CD4-positive, CD25-positive, alpha-beta regulatory T cell (primary cell): ENCODE measurements at regions not wholly inside any gene's neighbourhood (a gene's known extent, or its start where the extent isn't known, plus 50 kb on each side); places are given as distances from the start of the nearest gene placed in this dataset.
A peak's percentile ranks its signal among the peaks of the same experiment; 100 is the strongest.

Experiments
- ATAC-seq, 2 donors: fragments of 150-1000 bp; cut with Tn5 transposase; one replicate each; pipeline ENCODE4 v1.10.0; 2021; ENCODE audit warnings: low read depth in 2 of 2, moderate number of reproducible peaks in 2 of 2, moderate library complexity in 1 of 2
- DNase-seq, 3 donors: peaks; one replicate each; pipeline versions ENCODE4 v3.0.0 to v3.0.0-alpha.2; 2012 to 2022; ENCODE audit warnings: mixed read lengths in 1 of 3
- H3K27ac ChIP-seq: one replicate; pipeline ENCODE4 v1.7.0; 2013; ENCODE audit warnings: mild to moderate bottlenecking, low read length; ENCODE audit not compliant: insufficient read depth, poor library complexity, severe bottlenecking
- H3K27me3 ChIP-seq: one replicate; pipeline ENCODE4 v1.7.0; 2013; ENCODE audit warnings: low read length; ENCODE audit not compliant: control insufficient read depth, insufficient read depth
- H3K36me3 ChIP-seq: one replicate; pipeline ENCODE4 v1.7.0; 2013; ENCODE audit warnings: mild to moderate bottlenecking, low read length, moderate library complexity; ENCODE audit not compliant: control insufficient read depth, insufficient read depth
- H3K4me1 ChIP-seq: 2 replicates; pipeline ENCODE4 v1.7.0; 2013; ENCODE audit warnings: mild to moderate bottlenecking, low read length; ENCODE audit not compliant: insufficient read depth, control insufficient read depth, poor library complexity, severe bottlenecking
- H3K4me3 ChIP-seq: one replicate; pipeline ENCODE4 v1.7.0; 2013; ENCODE audit warnings: low read depth, mild to moderate bottlenecking, low read length, moderate library complexity
- H3K9me3 ChIP-seq, 2 experiments: 1 replicate in 1 of 2; 2 replicates in 1 of 2; pipeline ENCODE4 v1.7.0; 2013; ENCODE audit warnings: low read length in 2 of 2, mild to moderate bottlenecking in 1 of 2, moderate library complexity in 1 of 2; ENCODE audit not compliant: control insufficient read depth in 2 of 2
- H3K27ac Mint-ChIP-seq, 3 donors: one replicate each; pipeline ENCODE4 v1.8.0; 2020 to 2022; ENCODE audit warnings: mild to moderate bottlenecking in 3 of 3, mixed read lengths in 3 of 3, moderate library complexity in 2 of 3
- H3K27me3 Mint-ChIP-seq: one replicate; pipeline ENCODE4 v1.8.0; 2022; ENCODE audit warnings: mild to moderate bottlenecking, mixed read lengths
- H3K36me3 Mint-ChIP-seq: one replicate; pipeline ENCODE4 v1.8.0; 2020; ENCODE audit warnings: mixed read lengths
- H3K4me1 Mint-ChIP-seq, 4 donors: one replicate each; pipeline ENCODE4 v1.8.0; 2020 to 2022; ENCODE audit warnings: mixed read lengths in 4 of 4, mild to moderate bottlenecking in 1 of 4
- H3K4me3 Mint-ChIP-seq, 4 donors: one replicate each; pipeline ENCODE4 v1.8.0; 2020 to 2022; ENCODE audit warnings: mild to moderate bottlenecking in 4 of 4, mixed read lengths in 4 of 4, moderate library complexity in 3 of 4
- H3K9me3 Mint-ChIP-seq, 7 donors: one replicate each; pipeline ENCODE4 v1.8.0; 2020 to 2022; ENCODE audit warnings: mixed read lengths in 7 of 7, mild to moderate bottlenecking in 3 of 7, moderate library complexity in 2 of 7

GRCh38 chr6:142500250-142500786 is 198.5 kb downstream of the ADGRG6 start:
- peaks cover 0 to 24% (median 5%) of the 10 kb centered on the region in 7 donors for H3K9me3 Mint-ChIP-seq
- H3K27me3 Mint-ChIP-seq: no peaks in the 10 kb centered on the region
- Histone ChIP-seq H3K4me3 (no peak overlapping the region), H3K4me1 (no peaks in the 10 kb centered on the region), H3K9me3 (no peaks in the 10 kb centered on the region), H3K27me3 (peaks cover 2% of the 10 kb centered on the region), H3K36me3 (no peaks in the 10 kb centered on the region), H3K27ac (no peak overlapping the region)
- ATAC-seq (no peak), DNase-seq (no peak)
- no peaks in the 10 kb centered on the region for H3K4me1 Mint-ChIP-seq
- H3K27ac Mint-ChIP-seq: peak overlapping the region in 1 of 3 donors; percentile 7
- H3K36me3 Mint-ChIP-seq: no peaks in the 10 kb centered on the region
- no peak overlapping the region for H3K4me3 Mint-ChIP-seq

GRCh38 chr6:142501795-142502194 is 200.0 kb downstream of the ADGRG6 start:
- no peaks in the 10 kb centered on the region for H3K36me3 Mint-ChIP-seq
- H3K4me1 Mint-ChIP-seq: no peaks in the 10 kb centered on the region
- H3K9me3 Mint-ChIP-seq: peaks cover 0 to 24% (median 5%) of the 10 kb centered on the region in 7 donors
- H3K27me3 ChIP-seq: no peaks in the 10 kb centered on the region
- H3K27ac ChIP-seq: no peak overlapping the region
- H3K36me3 ChIP-seq: no peaks in the 10 kb centered on the region
- no peaks in the 10 kb centered on the region for H3K27me3 Mint-ChIP-seq
- no peaks in the 10 kb centered on the region for H3K9me3 ChIP-seq
- no peak overlapping the region for H3K4me3 ChIP-seq
- H3K27ac Mint-ChIP-seq: no peak overlapping the region
- no peaks in the 10 kb centered on the region for H3K4me1 ChIP-seq
- ATAC-seq (no peak), DNase-seq (no peak)
- H3K4me3 Mint-ChIP-seq: no peak overlapping the region

- H3K27ac Mint-ChIP-seq: peak overlapping the region in 1 of 3 donors; percentile 20
- ATAC-seq: no peak
- H3K9me3 Mint-ChIP-seq: peaks cover 0 to 26% (median 6%) of the 10 kb centered on the region in 7 donors
These were observed 205.3 kb downstream of the ADGRG6 start for GRCh38 chr6:142507065-142507464.

GRCh38 chr6:142510211-142510610 is 208.4 kb downstream of the ADGRG6 start:
- H3K27me3 Mint-ChIP-seq: peaks cover 5% of the 10 kb centered on the region
- H3K4me3 Mint-ChIP-seq: no peak overlapping the region
- H3K27ac ChIP-seq: no peak overlapping the region

More at GRCh38 chr6:142507065-142507464, 205.3 kb downstream of the ADGRG6 start:
- no peak for DNase-seq
- H3K27me3 Mint-ChIP-seq: peaks cover 5% of the 10 kb centered on the region
- no peak overlapping the region for H3K4me3 ChIP-seq
- no peak overlapping the region for H3K4me3 Mint-ChIP-seq
- no peaks in the 10 kb centered on the region for H3K27me3 ChIP-seq
- no peaks in the 10 kb centered on the region for H3K4me1 Mint-ChIP-seq
- no peak overlapping the region for H3K27ac ChIP-seq
- no peaks in the 10 kb centered on the region for H3K36me3 ChIP-seq
- no peaks in the 10 kb centered on the region for H3K9me3 ChIP-seq
- H3K36me3 Mint-ChIP-seq: no peaks in the 10 kb centered on the region
- no peaks in the 10 kb centered on the region for H3K4me1 ChIP-seq

GRCh38 chr6:142518126-142518525 is 216.3 kb downstream of the ADGRG6 start:
- H3K27me3 Mint-ChIP-seq: peaks cover 15% of the 10 kb centered on the region
- DNase-seq (no peak), ATAC-seq (no peak)
- no peaks in the 10 kb centered on the region for H3K36me3 ChIP-seq
- no peak overlapping the region for H3K27ac ChIP-seq
- peaks cover 3% of the 10 kb centered on the region for H3K27me3 ChIP-seq
- no peak overlapping the region for H3K27ac Mint-ChIP-seq
- no peak overlapping the region for H3K4me3 ChIP-seq
- H3K4me1 Mint-ChIP-seq: no peaks in the 10 kb centered on the region
- peaks cover 0 to 19% (median 7%) of the 10 kb centered on the region in 7 donors for H3K9me3 Mint-ChIP-seq
- no peaks in the 10 kb centered on the region for H3K36me3 Mint-ChIP-seq
- no peak overlapping the region for H3K4me3 Mint-ChIP-seq
- H3K9me3 ChIP-seq: no peaks in the 10 kb centered on the region
- H3K4me1 ChIP-seq: no peaks in the 10 kb centered on the region

More at GRCh38 chr6:142510211-142510610, 208.4 kb downstream of the ADGRG6 start:
- Histone ChIP-seq H3K36me3 (no peaks in the 10 kb centered on the region), H3K4me1 (no peaks in the 10 kb centered on the region), H3K9me3 (no peaks in the 10 kb centered on the region), H3K27me3 (peaks cover 3% of the 10 kb centered on the region), H3K4me3 (no peak overlapping the region)
- H3K36me3 Mint-ChIP-seq: no peaks in the 10 kb centered on the region
- H3K9me3 Mint-ChIP-seq: peaks cover 0 to 13% (median 4%) of the 10 kb centered on the region in 7 donors
- DNase-seq (no peak), ATAC-seq (no peak)
- H3K4me1 Mint-ChIP-seq: no peaks in the 10 kb centered on the region
- H3K27ac Mint-ChIP-seq: no peak overlapping the region

- H3K27ac Mint-ChIP-seq: no peak overlapping the region
- H3K4me1 Mint-ChIP-seq: no peaks in the 10 kb centered on the region
- Histone ChIP-seq H3K4me1 (no peaks in the 10 kb centered on the region), H3K9me3 (no peaks in the 10 kb centered on the region), H3K27ac (no peak overlapping the region), H3K4me3 (no peak overlapping the region), H3K27me3 (peaks cover 2% of the 10 kb centered on the region), H3K36me3 (no peaks in the 10 kb centered on the region)
- H3K27me3 Mint-ChIP-seq: peaks cover 20% of the 10 kb centered on the region
- peaks cover 0 to 17% (median 5%) of the 10 kb centered on the region in 7 donors for H3K9me3 Mint-ChIP-seq
- no peak overlapping the region for H3K4me3 Mint-ChIP-seq
- DNase-seq: no peak
- no peaks in the 10 kb centered on the region for H3K36me3 Mint-ChIP-seq
- no peak for ATAC-seq
These were observed 217.0 kb downstream of the ADGRG6 start for GRCh38 chr6:142518761-142519160.

GRCh38 chr6:142521791-142522190 is 220.0 kb downstream of the ADGRG6 start:
- H3K4me3 Mint-ChIP-seq: no peak overlapping the region
- no peaks in the 10 kb centered on the region for H3K9me3 ChIP-seq
- no peak overlapping the region for H3K27ac ChIP-seq
- no peaks in the 10 kb centered on the region for H3K4me1 ChIP-seq
- no peak overlapping the region for H3K4me3 ChIP-seq
- H3K36me3 Mint-ChIP-seq: no peaks in the 10 kb centered on the region
- ATAC-seq: no peak
- no peak overlapping the region for H3K27ac Mint-ChIP-seq
- peaks cover 2% of the 10 kb centered on the region for H3K27me3 ChIP-seq
- no peaks in the 10 kb centered on the region for H3K36me3 ChIP-seq
- peaks cover 22% of the 10 kb centered on the region for H3K27me3 Mint-ChIP-seq
- DNase-seq: no peak
- H3K4me1 Mint-ChIP-seq: no peaks in the 10 kb centered on the region
- peaks cover 0 to 2% (median 0%) of the 10 kb centered on the region in 7 donors for H3K9me3 Mint-ChIP-seq
